Right lobe of liver (tissue), 6 donors: ENCODE measurements at regions not wholly inside any gene's neighbourhood (a gene's known extent, or its start where the extent isn't known, plus 50 kb on each side); places are given as distances from the start of the nearest gene placed in this dataset.
A peak's percentile ranks its signal among the peaks of the same experiment; 100 is the strongest.

Experiments
- ATAC-seq, 4 donors: fragments of 200-7000 bp; cut with Tn5 transposase; one replicate each; pipeline ENCODE4 v1.9.1; 2020; ENCODE audit warnings: mild to moderate bottlenecking in 4 of 4, moderate library complexity in 4 of 4
- DNase-seq, 3 donors: peaks; one replicate each; pipeline ENCODE4 v3.0.0-alpha.2; 2020
- H3K27ac ChIP-seq, 3 donors: fragments of 200-600 bp; one replicate each; pipeline ENCODE4 v1.8.0; 2022
- H3K27me3 ChIP-seq, 2 donors: fragments of 200-600 bp; one replicate each; pipeline ENCODE4 v1.8.0; 2022
- H3K36me3 ChIP-seq, 4 donors: fragments of 200-600 bp; sonication (generic) in 1 of 4; one replicate each; pipeline versions ENCODE4 v1.5.1 to v1.8.0; 2017 to 2022; ENCODE audit warnings: control low read depth in 1 of 4
- H3K4me1 ChIP-seq, 4 donors: fragments of 200-600 bp; sonication (generic) in 1 of 4; one replicate each; pipeline versions ENCODE4 v1.5.1 to v1.8.0; 2017 to 2022; ENCODE audit warnings: control low read depth in 1 of 4
- H3K4me3 ChIP-seq, 3 donors: fragments of 200-600 bp; one replicate each; pipeline ENCODE4 v1.8.0; 2022
- H3K9me3 ChIP-seq, 4 donors: fragments of 200-600 bp; sonication (generic) in 1 of 4; one replicate each; pipeline versions ENCODE4 v1.5.1 to v1.8.0; 2017 to 2022; ENCODE audit warnings: control low read depth in 1 of 4
- POLR2A ChIP-seq: fragments of 450-650 bp; IDR thresholded peaks from one replicate; pipeline ENCODE4 v1.6.1; 2017; ENCODE audit warnings: antibody characterized with exemption, mild to moderate bottlenecking
- WGBS: methylation state at CpG from one replicate; pipeline ENCODE4 v1.1.6; 2018; ENCODE audit warnings: low coverage, low lambda C conversion rate; ENCODE audit not compliant: insufficient coverage; ENCODE audit errors: missing lambda C conversion rate; 5-methylcytosine and 5-hydroxymethylcytosine counted together
- intact Hi-C, 2 donors: fragments of 100-400 bp; cut with DNase I; formaldehyde crosslinking; loops; one replicate each; pipeline versions ENCODE4 v1.11.2 to v1.14.1; 2022
- TF ChIP-seq, protein P1 (sequence below), 4 donors: fragments of 200-600 bp in 3 of 4; fragments of 450-650 bp in 1 of 4; IDR thresholded peaks; one replicate each; pipeline versions ENCODE4 v1.5.1 to v1.8.0; 2016 to 2022; ENCODE audit warnings: antibody characterized with exemption in 4 of 4, mild to moderate bottlenecking in 2 of 4
- donor health status: DM: no; HTN: yes; CAD: no.
- donor health status: DM: no; HTN: no; CAD: no.
- donor health status: DM: no; HTN: no; CAD: no.
- donor health status: DM: no; HTN: yes; CAD: no.
- donor health status: DM: no; HTN: yes; CAD: no.

DNA sequence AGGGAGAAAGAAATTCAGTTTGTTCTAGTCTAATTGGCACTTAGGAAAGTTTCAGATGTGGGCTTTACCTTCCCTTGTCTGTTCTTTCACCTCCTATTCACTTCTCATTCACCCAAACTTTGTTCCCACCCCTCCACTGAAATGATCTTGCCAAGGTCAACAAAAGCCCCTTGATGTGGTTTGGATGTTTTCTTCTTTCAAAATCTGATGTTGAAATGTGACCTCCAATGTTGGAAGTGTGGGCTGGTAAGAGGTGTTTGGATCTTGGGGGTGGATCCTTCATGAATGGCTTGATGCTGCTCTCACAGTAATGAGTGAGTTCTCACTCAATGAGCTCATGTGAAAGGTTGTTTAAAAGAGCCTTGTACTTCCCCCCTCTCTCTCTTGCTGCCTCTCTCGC, 379.3 kb downstream of the HHIPL2 start:
- no peak for ATAC-seq
- WGBS, result no CpG with 5 or more reads among the region's 1 CpG
- no peaks in the 10 kb centered on the region for H3K9me3 ChIP-seq

DNA sequence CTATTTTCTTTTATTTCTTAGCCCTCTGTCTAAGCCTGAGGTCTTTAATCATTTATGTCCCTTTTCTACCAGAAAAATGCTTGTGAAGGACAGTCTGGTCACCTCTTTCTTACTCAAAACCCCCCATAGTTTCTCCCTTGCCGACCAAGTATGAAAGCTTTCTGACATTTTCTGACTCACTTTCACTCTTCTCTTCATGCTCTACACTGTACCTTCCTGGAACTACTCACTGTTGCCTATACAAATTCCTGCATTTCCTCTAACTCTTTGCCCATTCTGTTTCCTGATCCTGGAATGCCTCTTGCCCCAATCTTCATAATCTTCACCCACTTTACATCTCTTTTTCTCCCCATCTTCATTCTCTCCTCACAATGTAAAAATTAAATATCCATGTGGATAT, 380.0 kb downstream of the HHIPL2 start:
- no peak for ATAC-seq
- no peak overlapping the region for H3K27ac ChIP-seq
- intact Hi-C loops, result no loop called here
- no peaks in the 10 kb centered on the region for H3K36me3 ChIP-seq
- no peaks in the 10 kb centered on the region for H3K27me3 ChIP-seq
- WGBS, result 72% methylated on average over 1 of the region's 1 CpG
- no peak for DNase-seq
- H3K4me3 ChIP-seq, result no peak overlapping the region
- no peaks in the 10 kb centered on the region for H3K4me1 ChIP-seq
- no peak for TF ChIP-seq POLR2A
- TF ChIP-seq, protein P1, sequence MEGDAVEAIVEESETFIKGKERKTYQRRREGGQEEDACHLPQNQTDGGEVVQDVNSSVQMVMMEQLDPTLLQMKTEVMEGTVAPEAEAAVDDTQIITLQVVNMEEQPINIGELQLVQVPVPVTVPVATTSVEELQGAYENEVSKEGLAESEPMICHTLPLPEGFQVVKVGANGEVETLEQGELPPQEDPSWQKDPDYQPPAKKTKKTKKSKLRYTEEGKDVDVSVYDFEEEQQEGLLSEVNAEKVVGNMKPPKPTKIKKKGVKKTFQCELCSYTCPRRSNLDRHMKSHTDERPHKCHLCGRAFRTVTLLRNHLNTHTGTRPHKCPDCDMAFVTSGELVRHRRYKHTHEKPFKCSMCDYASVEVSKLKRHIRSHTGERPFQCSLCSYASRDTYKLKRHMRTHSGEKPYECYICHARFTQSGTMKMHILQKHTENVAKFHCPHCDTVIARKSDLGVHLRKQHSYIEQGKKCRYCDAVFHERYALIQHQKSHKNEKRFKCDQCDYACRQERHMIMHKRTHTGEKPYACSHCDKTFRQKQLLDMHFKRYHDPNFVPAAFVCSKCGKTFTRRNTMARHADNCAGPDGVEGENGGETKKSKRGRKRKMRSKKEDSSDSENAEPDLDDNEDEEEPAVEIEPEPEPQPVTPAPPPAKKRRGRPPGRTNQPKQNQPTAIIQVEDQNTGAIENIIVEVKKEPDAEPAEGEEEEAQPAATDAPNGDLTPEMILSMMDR (IDR thresholded peaks at IDR 0.05), result no peak
- no peaks in the 10 kb centered on the region for H3K9me3 ChIP-seq

More for the DNA sequence above, 379.3 kb downstream of the HHIPL2 start:
- no peak overlapping the region for H3K27ac ChIP-seq
- intact Hi-C loops, result no loop called here
- H3K36me3 ChIP-seq, result no peaks in the 10 kb centered on the region
- H3K4me1 ChIP-seq, result no peaks in the 10 kb centered on the region
- TF ChIP-seq, protein P1 (IDR thresholded peaks at IDR 0.05), result no peak
- no peak for TF ChIP-seq POLR2A
- DNase-seq, result no peak
- H3K4me3 ChIP-seq, result no peak overlapping the region
- no peaks in the 10 kb centered on the region for H3K27me3 ChIP-seq

DNA sequence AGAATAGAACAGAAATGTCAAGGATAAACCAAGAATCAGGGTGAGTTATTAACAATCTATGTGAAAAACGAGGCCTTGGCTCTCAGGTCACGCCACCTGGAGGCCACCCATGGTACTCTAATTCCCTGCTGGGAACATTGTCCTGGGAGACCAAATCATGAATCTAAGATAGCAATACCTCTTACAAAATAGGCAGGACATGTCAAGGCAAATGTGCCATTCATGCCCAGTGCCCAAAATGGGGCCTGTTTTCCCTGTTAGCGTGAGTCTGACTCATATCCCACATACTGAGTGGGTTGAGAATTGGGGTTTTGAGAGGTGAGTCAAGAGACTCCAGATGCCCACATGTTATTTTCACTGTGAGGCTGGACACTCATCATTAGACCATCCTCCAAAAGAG, 380.8 kb downstream of the HHIPL2 start:
- Histone ChIP-seq H3K27me3 (no peaks in the 10 kb centered on the region), H3K4me1 (no peaks in the 10 kb centered on the region), H3K9me3 (no peaks in the 10 kb centered on the region), H3K27ac (no peak overlapping the region), H3K36me3 (no peaks in the 10 kb centered on the region), H3K4me3 (no peak overlapping the region)
- TF ChIP-seq, protein P1 (IDR thresholded peaks at IDR 0.05), result peak; percentile 55 to 78 (median 61)
- TF ChIP-seq POLR2A, result no peak
- ATAC-seq (peak; percentile 66 to 81 (median 74)), DNase-seq (peak in 2 of 3 donors; percentile 34 to 52)
- WGBS, result 56% methylated on average over 2 of the region's 3 CpGs
- intact Hi-C loops, result no loop called here

DNA sequence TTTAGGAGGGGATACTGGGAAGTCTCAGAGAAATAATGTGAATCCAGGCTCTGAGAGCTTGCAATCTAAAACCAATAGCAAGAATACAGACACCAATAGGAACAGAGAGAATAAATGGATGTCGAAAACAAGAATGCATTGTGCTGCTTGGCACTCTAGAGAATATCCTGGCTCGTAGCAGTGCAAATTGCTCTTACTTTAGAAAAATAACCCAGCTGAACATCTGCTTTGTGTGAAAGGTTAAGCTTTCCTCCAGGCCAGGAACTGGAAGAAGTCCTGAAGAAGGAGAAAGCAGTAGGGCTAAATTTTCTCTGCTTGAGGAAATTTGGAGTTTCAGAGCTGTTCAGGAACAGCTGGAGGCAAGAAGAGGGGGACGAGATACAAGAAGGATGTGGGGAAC, 382.3 kb downstream of the HHIPL2 start:
- Histone ChIP-seq H3K27me3 (no peaks in the 10 kb centered on the region), H3K4me3 (no peak overlapping the region), H3K36me3 (no peaks in the 10 kb centered on the region), H3K27ac (no peak overlapping the region), H3K4me1 (no peaks in the 10 kb centered on the region), H3K9me3 (no peaks in the 10 kb centered on the region)
- ATAC-seq (no peak), DNase-seq (no peak)
- WGBS, result 69% methylated on average over 3 of the region's 3 CpGs
- no peak for TF ChIP-seq POLR2A
- TF ChIP-seq, protein P1 (IDR thresholded peaks at IDR 0.05), result no peak
- intact Hi-C loops, result no loop called here

DNA sequence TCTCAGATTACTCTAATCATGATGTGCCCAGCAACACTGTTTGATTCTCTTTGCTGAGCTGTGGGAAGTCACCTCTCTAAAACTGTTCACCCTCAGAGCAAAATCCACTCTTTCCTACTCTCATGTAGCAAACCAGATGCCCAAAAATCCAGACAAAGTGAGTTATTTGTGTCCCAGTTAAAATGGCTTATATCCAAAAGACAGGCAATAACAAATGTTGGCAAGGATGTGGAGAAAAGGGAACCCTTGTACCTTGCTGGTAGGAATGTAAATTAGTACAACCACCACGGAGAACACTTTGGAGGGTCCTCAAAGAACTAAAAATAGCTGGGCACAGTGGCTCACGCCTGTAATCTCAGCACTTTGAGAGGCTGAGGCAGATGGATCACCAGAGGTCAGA, 384.0 kb downstream of the HHIPL2 start:
- Histone ChIP-seq H3K27me3 (no peaks in the 10 kb centered on the region), H3K36me3 (no peaks in the 10 kb centered on the region), H3K9me3 (no peaks in the 10 kb centered on the region), H3K4me3 (no peak overlapping the region), H3K4me1 (no peaks in the 10 kb centered on the region), H3K27ac (no peak overlapping the region)
- no peak for DNase-seq
- TF ChIP-seq, protein P1 (IDR thresholded peaks at IDR 0.05), result no peak
- no peak for TF ChIP-seq POLR2A
- peak in 2 of 4 donors; percentile 17 to 55 for ATAC-seq
- 7% methylated on average over 2 of the region's 2 CpGs for whole genome bisulfite sequencing
- intact Hi-C loops, result no loop called here
